Osteocyte (in vitro differentiated cells): ENCODE measurements at regions not wholly inside any gene's neighbourhood (a gene's known extent, or its start where the extent isn't known, plus 50 kb on each side); places are given as distances from the start of the nearest gene placed in this dataset.
A peak's percentile ranks its signal among the peaks of the same experiment; 100 is the strongest.

Experiments
- DNase-seq: peaks from one replicate; pipeline ENCODE4 v3.0.0; 2021; ENCODE audit warnings: mixed read lengths; ENCODE audit not compliant: unreplicated experiment; ENCODE audit errors: extremely low spot score
- H3K27ac Mint-ChIP-seq: one replicate; pipeline ENCODE4 v1.8.0; 2021; ENCODE audit warnings: mild to moderate bottlenecking, mixed read lengths; ENCODE audit not compliant: unreplicated experiment
- H3K27me3 Mint-ChIP-seq: one replicate; pipeline ENCODE4 v1.8.0; 2021; ENCODE audit warnings: mixed read lengths; ENCODE audit not compliant: unreplicated experiment
- H3K36me3 Mint-ChIP-seq: one replicate; pipeline ENCODE4 v1.8.0; 2021; ENCODE audit warnings: mixed read lengths; ENCODE audit not compliant: unreplicated experiment
- H3K4me1 Mint-ChIP-seq: one replicate; pipeline ENCODE4 v1.8.0; 2021; ENCODE audit warnings: mixed read lengths; ENCODE audit not compliant: unreplicated experiment
- H3K4me3 Mint-ChIP-seq: one replicate; pipeline ENCODE4 v1.8.0; 2021; ENCODE audit warnings: mild to moderate bottlenecking, moderate library complexity, mixed read lengths; ENCODE audit not compliant: unreplicated experiment
- H3K9me3 Mint-ChIP-seq: one replicate; pipeline ENCODE4 v1.8.0; 2021; ENCODE audit warnings: mixed read lengths; ENCODE audit not compliant: unreplicated experiment
- CTCF ChIP-seq: fragments of 200-600 bp; sonication (generic); IDR thresholded peaks from 2 replicates; pipeline ENCODE4 v1.5.0; 2021; ENCODE audit warnings: antibody characterized with exemption, mild to moderate bottlenecking, moderate library complexity

GRCh38 chr5:28743716-28744110 lies 1705.3 kb upstream of the CDH9 start:
- no peak for TF ChIP-seq CTCF
- Mint-ChIP-seq H3K4me1 (peaks cover 8% of the 10 kb centered on the region), H3K27ac (no peak overlapping the region), H3K4me3 (no peak overlapping the region), H3K36me3 (no peaks in the 10 kb centered on the region), H3K9me3 (no peaks in the 10 kb centered on the region), H3K27me3 (peaks cover 1% of the 10 kb centered on the region)
- no peak for DNase-seq

GRCh38 chr5:28743025-28743715 lies 1704.8 kb upstream of the CDH9 start:
- H3K27me3 Mint-ChIP-seq, result peaks cover 2% of the 10 kb centered on the region
- no peak overlapping the region for H3K4me3 Mint-ChIP-seq
- H3K9me3 Mint-ChIP-seq, result no peaks in the 10 kb centered on the region
- no peaks in the 10 kb centered on the region for H3K36me3 Mint-ChIP-seq
- peaks cover 8% of the 10 kb centered on the region for H3K4me1 Mint-ChIP-seq
- peak overlapping the region; percentile 75 for H3K27ac Mint-ChIP-seq
- no peak for DNase-seq
- no peak for TF ChIP-seq CTCF

GRCh38 chr5:28737682-28738081 lies 1699.3 kb upstream of the CDH9 start:
- Mint-ChIP-seq H3K4me3 (no peak overlapping the region), H3K27ac (no peak overlapping the region), H3K27me3 (peaks cover 2% of the 10 kb centered on the region), H3K4me1 (peaks cover 4% of the 10 kb centered on the region), H3K9me3 (no peaks in the 10 kb centered on the region), H3K36me3 (no peaks in the 10 kb centered on the region)
- no peak for DNase-seq
- TF ChIP-seq CTCF, result no peak

- Mint-ChIP-seq H3K36me3 (no peaks in the 10 kb centered on the region), H3K4me1 (peaks cover 4% of the 10 kb centered on the region), H3K27me3 (peaks cover 2% of the 10 kb centered on the region), H3K27ac (no peak overlapping the region), H3K4me3 (no peak overlapping the region), H3K9me3 (no peaks in the 10 kb centered on the region)
- DNase-seq, result no peak
- TF ChIP-seq CTCF, result no peak
These were observed 1698.8 kb upstream of the CDH9 start for GRCh38 chr5:28737222-28737621.

GRCh38 chr5:28734396-28734795 lies 1696.0 kb upstream of the CDH9 start:
- H3K4me1 Mint-ChIP-seq, result peaks cover 4% of the 10 kb centered on the region
- peaks cover 2% of the 10 kb centered on the region for H3K27me3 Mint-ChIP-seq
- no peak overlapping the region for H3K27ac Mint-ChIP-seq
- no peaks in the 10 kb centered on the region for H3K9me3 Mint-ChIP-seq
- no peak overlapping the region for H3K4me3 Mint-ChIP-seq
- TF ChIP-seq CTCF, result no peak
- no peaks in the 10 kb centered on the region for H3K36me3 Mint-ChIP-seq
- DNase-seq, result no peak
